ENCODE measurements at regions not wholly inside any gene's neighbourhood (a gene's known extent, or its start where the extent isn't known, plus 50 kb on each side); places are given as distances from the start of the nearest gene placed in this dataset.

DNA sequence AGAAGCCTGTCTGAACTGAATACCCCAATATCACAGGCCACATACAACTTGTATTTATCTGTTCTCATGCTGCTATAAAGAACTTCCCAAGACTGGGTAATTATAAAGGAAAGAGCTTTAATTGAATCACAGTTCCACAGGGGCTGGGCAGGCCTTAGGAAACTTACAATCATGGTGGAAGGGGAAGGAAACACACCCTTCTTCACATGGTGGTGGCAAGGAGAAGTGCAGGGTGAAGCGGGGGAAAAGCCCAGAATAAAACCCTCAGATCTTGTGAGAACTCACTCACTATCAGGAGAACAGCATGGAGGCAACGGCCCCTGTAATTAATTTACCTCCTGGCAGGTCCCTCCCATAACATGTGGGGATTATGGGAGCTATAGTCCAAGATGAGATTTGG lies 50.3 kb upstream of the FNDC1 start:
- no peak for DNase-seq

- no peak for DNase-seq
These were observed 51.6 kb upstream of the FNDC1 start for GRCh38 chr6:159117563-159117962.

DNA sequence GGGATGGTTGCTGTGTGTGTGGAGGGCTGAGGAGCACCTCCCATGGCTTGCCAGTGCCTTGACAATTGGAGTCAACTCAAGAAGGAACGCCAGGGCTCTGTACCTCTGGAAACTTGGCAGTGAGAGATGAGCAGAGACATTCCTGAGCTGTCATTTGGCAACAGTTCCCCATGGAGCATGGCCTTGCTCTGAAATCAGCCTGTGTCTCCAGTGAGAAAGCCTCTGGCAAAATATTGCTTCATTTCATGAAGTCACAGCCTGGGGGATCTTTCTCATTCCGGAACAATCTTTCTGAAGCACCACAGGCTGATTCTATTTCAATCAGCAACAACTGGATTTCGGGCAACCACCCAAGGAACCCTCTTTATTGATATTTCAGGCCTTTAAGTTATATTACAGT lies 52.2 kb upstream of the FNDC1 start:
- DNase-seq, result no peak

DNA sequence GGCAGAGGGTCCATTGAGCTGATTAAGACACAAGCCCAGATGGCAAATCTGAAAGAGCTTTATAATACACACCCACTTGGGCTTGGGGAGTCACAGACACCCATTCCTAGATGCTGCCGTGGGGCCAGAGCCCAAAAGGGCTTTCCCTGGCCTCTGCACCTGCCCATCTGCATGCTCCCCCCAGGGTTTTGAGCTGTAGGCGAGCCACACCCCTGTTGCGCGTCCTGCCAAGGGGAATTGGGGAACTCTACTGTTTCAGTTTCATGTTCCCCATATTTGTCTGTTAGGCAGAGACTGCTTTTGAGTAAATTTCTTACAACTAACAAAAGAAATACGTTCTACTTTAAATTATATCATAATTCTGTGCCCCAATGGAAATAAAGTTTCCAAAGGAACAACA lies 52.9 kb upstream of the FNDC1 start:
- DNase-seq, result no peak

DNA sequence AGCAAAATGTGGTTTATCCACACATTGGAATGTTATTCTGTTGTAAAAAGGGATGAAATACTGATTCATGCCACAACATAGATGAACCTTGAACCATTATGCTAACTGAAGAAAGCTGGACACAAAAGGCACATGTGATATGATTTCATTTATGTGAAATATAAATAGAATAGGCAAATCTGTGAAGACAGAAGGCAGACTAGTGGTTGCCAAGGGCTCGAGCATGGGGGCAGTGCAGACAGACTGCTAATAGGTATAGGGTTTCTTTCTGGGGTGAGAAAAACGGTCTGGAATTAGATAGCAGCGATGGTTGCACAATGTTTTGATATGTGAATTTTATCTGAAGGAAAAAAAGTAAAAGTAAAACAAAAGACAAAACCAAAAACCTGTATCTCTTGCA lies 54.6 kb upstream of the FNDC1 start:
- DNase-seq, result no peak

DNA sequence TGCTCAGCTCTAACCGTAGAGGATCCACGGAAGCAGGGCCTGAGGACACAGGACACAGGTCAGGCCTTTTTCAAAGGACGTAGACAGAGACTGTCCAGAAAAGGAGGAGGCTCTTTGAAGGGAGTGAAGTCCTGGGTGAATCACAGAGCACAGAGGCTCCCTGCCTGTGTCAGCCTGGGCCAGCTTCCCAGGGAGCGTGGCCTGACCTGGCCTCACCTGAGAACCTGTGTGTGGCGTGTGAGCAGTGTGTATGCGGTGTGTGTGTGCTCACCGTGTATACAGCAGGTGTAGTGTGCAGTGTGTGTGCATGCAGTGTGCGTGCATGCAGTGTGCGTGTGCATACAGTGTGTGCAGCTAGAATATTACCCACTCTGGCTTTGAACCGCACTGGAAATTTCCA lies 56.0 kb upstream of the FNDC1 start:
- no peak for DNase-seq

DNA sequence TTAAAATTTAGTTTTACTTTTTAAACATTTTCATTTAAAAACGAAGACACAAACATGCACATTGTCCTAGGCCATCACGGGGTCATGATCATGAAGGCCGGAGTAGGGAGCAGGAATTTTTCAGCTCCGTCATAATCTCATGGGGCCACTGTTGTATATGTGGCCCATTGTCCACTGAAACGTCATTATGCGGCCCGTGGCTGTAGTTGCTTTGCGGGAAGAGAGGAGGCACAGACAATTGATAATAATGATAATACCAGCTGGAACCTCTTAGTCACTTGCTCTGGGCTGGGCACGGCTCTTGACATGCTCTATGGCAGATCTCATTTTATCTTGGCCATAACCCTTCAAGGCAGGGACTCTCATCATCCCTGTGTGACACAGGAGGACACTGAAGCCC lies 56.5 kb upstream of the FNDC1 start:
- no peak for DNase-seq

- DNase-seq, result no peak
These were observed 58.5 kb upstream of the FNDC1 start for GRCh38 chr6:159110748-159111147.

DNA sequence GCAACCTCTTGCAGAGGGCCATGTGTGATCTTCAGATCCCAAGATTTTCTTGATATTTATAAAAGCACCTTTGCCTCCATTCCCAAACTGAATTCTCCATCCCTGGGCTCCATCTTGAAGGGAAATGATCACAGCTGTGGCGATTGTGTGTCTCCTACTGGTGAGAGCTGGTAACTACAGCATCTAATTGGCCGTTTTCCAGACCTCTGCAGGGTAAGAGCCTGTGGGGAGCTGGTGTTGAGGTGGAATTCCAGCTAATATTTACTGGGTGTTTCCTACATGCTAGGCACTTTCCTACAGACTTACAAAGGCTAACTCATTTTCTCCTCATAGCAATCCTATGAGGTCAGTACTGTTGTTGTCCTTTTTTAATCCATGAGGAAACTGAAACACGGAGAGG lies 59.2 kb upstream of the FNDC1 start:
- DNase-seq, result no peak

- no peak for DNase-seq
These were observed 59.8 kb upstream of the FNDC1 start for GRCh38 chr6:159109391-159109790.

GRCh38 chr6:159108426-159108985 lies 60.7 kb upstream of the FNDC1 start:
- DNase-seq, result no peak

GRCh38 chr6:159107451-159108260 lies 61.5 kb upstream of the FNDC1 start:
- no peak for DNase-seq

GRCh38 chr6:159106627-159107241 lies 61.9 kb upstream of the TAGAP start:
- peak; percentile 89 for DNase-seq

DNA sequence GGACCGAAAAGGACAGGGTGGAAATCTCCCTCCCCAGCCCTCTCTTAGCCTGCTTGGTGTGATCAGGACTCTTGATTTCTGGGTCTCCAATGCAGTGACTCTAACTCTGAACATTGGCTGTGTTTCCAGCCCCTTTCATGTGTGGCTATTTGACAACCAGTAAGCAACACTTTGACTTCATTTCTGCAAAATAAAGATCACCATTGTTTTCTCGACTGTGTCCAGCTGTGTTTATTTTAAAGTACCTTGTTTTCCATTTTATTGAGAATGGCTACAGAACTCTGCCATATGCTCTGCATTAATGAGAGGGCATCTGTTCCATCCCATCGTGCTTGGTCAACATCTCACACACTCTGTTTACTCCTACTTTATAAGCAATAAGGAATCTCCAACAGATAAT lies 60.9 kb upstream of the TAGAP start:
- DNase-seq, result no peak

DNA sequence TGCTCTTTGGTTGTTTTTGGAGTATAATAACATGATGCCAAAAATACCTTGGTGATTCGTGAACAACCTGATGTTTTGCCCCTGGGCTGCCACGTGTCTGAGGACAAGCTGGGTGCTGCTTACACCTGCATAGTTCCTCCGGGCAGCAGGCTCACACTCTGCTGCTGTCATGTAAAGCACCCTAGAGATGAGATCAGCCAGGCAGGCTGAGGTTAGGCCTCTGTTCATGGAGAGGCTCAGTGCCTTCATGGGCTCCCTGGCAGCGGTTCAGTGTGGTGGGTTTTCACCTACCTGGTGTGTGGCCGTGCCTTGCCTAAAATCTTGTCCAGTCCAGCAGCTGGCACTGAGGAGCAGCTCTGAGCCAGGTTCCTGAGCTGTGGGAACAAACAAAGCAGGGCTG lies 60.1 kb upstream of the TAGAP start:
- DNase-seq, result no peak

DNA sequence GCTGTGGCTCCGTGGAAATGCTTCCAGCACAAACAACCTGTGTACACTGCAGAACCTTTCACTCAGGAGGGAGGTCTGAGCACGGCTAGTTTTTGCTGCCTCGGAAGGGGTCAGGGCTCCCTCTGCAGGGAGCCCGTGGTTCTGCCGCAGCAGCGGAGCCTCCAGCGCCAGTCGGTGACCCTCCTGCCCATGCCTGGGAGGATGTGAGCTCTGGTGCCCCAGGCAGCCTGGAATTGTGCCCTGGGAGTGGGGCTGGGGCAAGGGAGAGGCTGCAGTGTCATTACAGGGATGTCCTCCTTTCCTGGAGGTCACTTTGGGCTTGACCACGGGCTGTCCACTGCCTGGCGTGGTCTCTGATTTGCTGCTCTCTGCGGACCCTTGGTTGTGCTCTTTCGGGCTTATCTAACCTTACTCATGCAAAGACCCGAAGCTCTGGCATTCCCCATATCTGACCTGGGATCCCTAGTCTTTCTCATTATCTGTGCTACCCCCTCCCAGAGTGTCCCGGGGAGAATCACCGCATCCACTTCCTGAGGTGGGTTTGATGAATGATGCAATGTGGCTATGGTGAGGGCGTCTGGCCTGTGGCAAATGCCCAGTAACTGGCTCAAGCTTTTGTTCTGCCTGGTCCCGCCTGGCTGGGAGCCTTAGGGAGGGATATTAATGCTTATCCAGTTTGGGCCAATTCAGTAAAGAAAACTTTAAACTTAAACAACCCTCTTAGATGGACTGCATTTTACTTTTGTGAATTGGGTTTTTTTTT lies 59.6 kb upstream of the TAGAP start:
- peak; percentile 76 for DNase-seq

GRCh38 chr6:159103396-159104162 lies 58.8 kb upstream of the TAGAP start:
- DNase-seq, result no peak

DNA sequence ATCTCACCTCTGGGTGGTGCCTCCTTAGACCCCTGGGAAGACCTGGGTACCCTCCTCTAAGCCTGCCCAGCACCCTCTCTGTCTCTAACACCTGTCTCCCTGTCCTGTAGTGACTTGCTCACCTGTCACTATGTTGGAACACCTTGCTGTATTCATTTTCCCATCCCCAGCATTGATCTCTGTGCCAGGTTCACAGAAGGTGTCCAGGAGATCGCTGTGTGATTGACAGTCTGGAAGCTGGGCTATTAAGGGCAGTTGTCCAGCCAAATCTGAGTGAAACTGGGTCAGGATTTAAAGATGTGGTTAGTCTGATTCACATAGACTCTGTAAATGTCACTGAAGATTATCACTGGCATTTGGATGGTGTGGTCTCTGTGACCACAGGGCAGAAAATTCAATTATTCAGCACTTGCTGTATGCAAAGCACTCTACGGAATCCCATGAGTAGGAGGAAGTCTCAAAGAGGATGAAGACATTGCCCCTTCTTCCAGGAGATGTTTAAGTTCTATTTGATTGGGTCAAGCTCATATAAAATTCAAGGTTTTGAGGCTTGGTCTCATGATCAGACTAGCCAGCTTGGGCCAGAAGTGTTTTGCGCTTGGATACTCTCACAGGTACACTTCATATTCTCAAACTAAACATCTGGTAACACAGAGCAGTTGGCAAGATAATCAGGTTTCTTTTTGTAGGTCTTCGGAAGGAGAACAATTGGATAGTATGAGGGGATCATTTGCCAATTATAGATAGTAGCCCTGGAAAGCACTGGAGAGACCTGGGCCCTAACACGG lies 57.8 kb upstream of the TAGAP start:
- no peak for DNase-seq

DNA sequence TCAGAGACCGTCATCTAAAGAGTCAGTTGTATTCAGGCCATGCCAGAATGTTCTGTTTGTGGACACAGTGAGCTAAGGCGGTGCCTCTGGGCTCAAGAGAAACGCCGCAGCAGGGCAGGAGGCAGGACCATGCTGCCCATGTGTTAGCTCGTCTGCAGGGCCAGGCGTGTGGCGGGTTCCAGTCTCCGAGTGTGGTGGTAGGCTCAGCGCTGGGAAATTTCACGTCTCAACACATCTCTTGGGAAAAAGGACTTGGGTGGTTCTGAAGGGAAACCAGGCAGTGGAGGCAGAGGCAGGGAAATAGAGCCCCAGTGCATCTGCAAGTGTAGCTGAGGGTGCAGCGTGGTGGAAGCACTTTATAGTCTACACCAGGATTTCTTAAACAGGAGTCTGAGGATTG lies 56.9 kb upstream of the TAGAP start:
- no peak for DNase-seq

DNA sequence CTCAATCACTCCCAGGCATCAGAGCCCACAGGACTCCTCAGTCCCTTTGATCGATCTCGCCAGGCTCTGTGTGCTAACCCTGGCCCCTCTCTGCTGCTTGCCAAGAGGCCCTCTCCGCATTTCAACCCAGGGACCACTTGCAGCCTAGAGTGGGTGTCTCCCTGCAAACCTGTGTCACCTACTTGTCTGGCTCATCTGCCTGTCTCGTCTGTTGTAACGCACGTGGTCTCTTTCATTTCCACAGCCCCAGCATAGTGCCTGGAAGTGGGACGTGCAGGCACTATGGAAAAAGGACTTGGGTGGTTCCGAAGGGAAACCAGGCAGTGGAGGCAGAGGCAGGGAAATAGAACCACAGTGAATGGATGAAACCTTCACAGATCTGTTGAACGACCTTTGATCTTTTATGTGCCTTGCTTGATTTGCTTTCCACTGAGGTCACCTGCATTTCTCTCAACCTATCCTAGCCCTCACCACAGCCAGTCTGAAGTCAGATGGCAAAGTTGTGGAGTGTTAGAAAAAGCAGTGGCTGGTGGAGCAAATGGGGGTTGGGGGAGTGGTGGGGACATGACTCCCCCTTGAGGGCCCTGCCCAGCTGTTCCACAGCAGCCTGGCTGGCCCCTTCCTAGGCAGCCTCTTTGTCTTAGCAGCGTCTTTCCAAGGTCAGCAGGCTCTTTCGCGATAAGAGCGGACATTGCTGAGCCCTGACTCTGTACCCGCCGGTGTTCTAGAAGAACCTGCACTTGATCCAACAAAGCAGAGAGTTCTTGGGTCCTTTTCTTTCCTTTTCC lies 55.8 kb upstream of the TAGAP start:
- no peak for DNase-seq

DNA sequence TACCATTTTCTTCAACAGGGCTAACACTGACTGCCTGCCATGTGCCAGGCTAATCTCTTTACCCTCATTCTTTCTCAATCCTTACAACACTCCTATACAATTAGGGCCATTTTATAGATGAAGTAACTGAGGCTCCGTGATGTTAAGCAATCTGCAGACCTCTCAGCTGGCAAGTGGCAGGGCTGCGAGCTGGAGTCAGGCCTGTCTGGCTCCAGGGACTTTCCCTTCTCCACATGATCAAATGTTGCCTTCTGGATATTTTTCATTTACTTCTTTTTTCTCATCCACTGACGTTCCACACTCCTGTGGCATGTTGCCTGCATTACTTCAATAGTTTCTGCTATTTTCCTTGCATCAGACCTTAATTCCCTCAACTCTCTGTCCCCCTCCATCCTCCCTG lies 55.2 kb upstream of the TAGAP start:
- no peak for DNase-seq

Measured in stimulated activated CD4-positive, alpha-beta T cell treated with anti-CD3 and anti-CD28 coated beads, Interleukin-12 subunit alpha, Interleukin-12 subunit beta, amount 100 ng/mL, for 4 hours (primary cell).